GM23338 (cell line): ENCODE measurements at regions not wholly inside any gene's neighbourhood (a gene's known extent, or its start where the extent isn't known, plus 50 kb on each side); places are given as distances from the start of the nearest gene placed in this dataset.

Experiments
- ATAC-seq: fragments of 200-7000 bp; cut with Tn5 transposase; 3 replicates; pipeline ENCODE4 v1.9.1; 2020
- DNase-seq: peaks from one replicate; pipeline ENCODE4 v3.0.0-alpha.2; 2015; ENCODE audit warnings: low spot score
- H2AFZ ChIP-seq: fragments of 200-600 bp; sonication (generic); 2 replicates; pipeline ENCODE4 v1.8.0; 2016; ENCODE audit warnings: antibody characterized with exemption, mild to moderate bottlenecking, moderate library complexity
- H3F3A ChIP-seq: fragments of 200-600 bp; sonication (generic); replicated peaks from 2 replicates; pipeline ENCODE4 v1.8.0; 2017; ENCODE audit warnings: antibody characterized with exemption, mixed run types, low read depth
- H3K27ac ChIP-seq: fragments of 200-600 bp; sonication (generic); 2 replicates; pipeline ENCODE4 v1.6.1; 2016; ENCODE audit warnings: low read depth
- H3K27me3 ChIP-seq: fragments of 200-600 bp; sonication (generic); 2 replicates; pipeline ENCODE4 v1.8.0; 2016; ENCODE audit warnings: mild to moderate bottlenecking, mixed run types, moderate library complexity; ENCODE audit not compliant: insufficient read depth
- H3K36me3 ChIP-seq: fragments of 200-600 bp; sonication (generic); 2 replicates; pipeline ENCODE4 v1.8.0; 2016; ENCODE audit warnings: mild to moderate bottlenecking; ENCODE audit not compliant: insufficient read depth
- H3K4me1 ChIP-seq: fragments of 200-600 bp; sonication (generic); 2 replicates; pipeline ENCODE4 v1.8.0; 2016; ENCODE audit warnings: mild to moderate bottlenecking, moderate library complexity; ENCODE audit not compliant: insufficient read depth
- H3K4me2 ChIP-seq: fragments of 200-600 bp; sonication (generic); 2 replicates; pipeline ENCODE4 v1.7.1; 2017; ENCODE audit warnings: mixed run types
- H3K4me3 ChIP-seq: fragments of 200-600 bp; sonication (generic); 2 replicates; pipeline ENCODE4 v1.6.1; 2016; ENCODE audit warnings: mixed run types
- H3K79me2 ChIP-seq: fragments of 200-600 bp; sonication (generic); replicated peaks from 2 replicates; pipeline ENCODE4 v1.8.0; 2017; ENCODE audit warnings: mild to moderate bottlenecking; ENCODE audit not compliant: insufficient read depth
- H3K9me2 ChIP-seq: fragments of 200-600 bp; sonication (generic); 2 replicates; pipeline ENCODE4 v1.8.0; 2017; ENCODE audit not compliant: insufficient read depth
- H4K20me1 ChIP-seq: fragments of 200-600 bp; sonication (generic); replicated peaks from 2 replicates; pipeline ENCODE4 v1.8.0; 2017; ENCODE audit warnings: mild to moderate bottlenecking; ENCODE audit not compliant: insufficient read depth
- H3K27ac Mint-ChIP-seq: 2 replicates; pipeline ENCODE4 v1.8.0; 2020; ENCODE audit warnings: inconsistent platforms, mild to moderate bottlenecking, moderate library complexity, mixed read lengths
- H3K27me3 Mint-ChIP-seq: 3 replicates; pipeline ENCODE4 v1.8.0; 2022; ENCODE audit warnings: low read depth, mild to moderate bottlenecking, moderate library complexity, mixed read lengths, inconsistent platforms; ENCODE audit not compliant: insufficient read depth, poor library complexity
- H3K36me3 Mint-ChIP-seq: 3 replicates; pipeline ENCODE4 v1.8.0; 2021; ENCODE audit warnings: low read depth, mild to moderate bottlenecking, inconsistent platforms, moderate library complexity, mixed read lengths
- H3K4me1 Mint-ChIP-seq: 3 replicates; pipeline ENCODE4 v1.8.0; 2020; ENCODE audit warnings: mild to moderate bottlenecking, inconsistent platforms, mixed read lengths
- H3K4me3 Mint-ChIP-seq: 3 replicates; pipeline ENCODE4 v1.8.0; 2021; ENCODE audit warnings: moderate library complexity, mild to moderate bottlenecking, inconsistent platforms, mixed read lengths
- H3K9me3 Mint-ChIP-seq: 3 replicates; pipeline ENCODE4 v1.8.0; 2020; ENCODE audit warnings: moderate library complexity, mild to moderate bottlenecking, inconsistent platforms, mixed read lengths
- CTCF ChIP-seq, 2 experiments: fragments of 200-600 bp in 1 of 2; sonication (generic) in 1 of 2; conservative IDR thresholded peaks; 2 replicates each; pipeline versions ENCODE4 v1.5.1 to v1.6.1; 2016 to 2017; ENCODE audit warnings: antibody characterized with exemption in 2 of 2, low read depth in 2 of 2, mild to moderate bottlenecking in 2 of 2, moderate library complexity in 1 of 2
- EZH2phosphoT487 ChIP-seq: fragments of 200-600 bp; sonication (generic); IDR thresholded peaks from one replicate; pipeline ENCODE4 v1.8.1; 2018; ENCODE audit warnings: antibody characterized with exemption; ENCODE audit not compliant: unreplicated experiment
- JUNB ChIP-seq: IDR thresholded peaks from one replicate; pipeline ENCODE4 v1.6.1; 2016; ENCODE audit warnings: antibody characterized with exemption; ENCODE audit not compliant: unreplicated experiment
- POLR2AphosphoS5 ChIP-seq: IDR thresholded peaks from 2 replicates; pipeline ENCODE4 v1.6.1; 2016; ENCODE audit warnings: antibody characterized with exemption, low read depth
- REST ChIP-seq: IDR thresholded peaks from one replicate; pipeline ENCODE4 v1.6.1; 2018; ENCODE audit warnings: antibody characterized with exemption; ENCODE audit not compliant: unreplicated experiment
- STAT1 ChIP-seq: IDR thresholded peaks from one replicate; pipeline ENCODE4 v1.6.1; 2016; ENCODE audit warnings: antibody characterized with exemption; ENCODE audit not compliant: unreplicated experiment
- ZNF114 ChIP-seq: fragments of 250-450 bp; sonication (Bioruptor Pico); IDR thresholded peaks from 2 replicates; pipeline ENCODE4 v1.5.0; 2020; ENCODE audit warnings: mild to moderate bottlenecking, moderate library complexity

GRCh38 chr12:46907791-46908190, 82.0 kb upstream of the SLC38A4 start (continued):
- TF ChIP-seq CTCF (conservative IDR thresholded peaks at IDR 0.05; ENCODE audit: low read depth in 2 of 2) (no peak), POLR2AphosphoS5 (no peak)

GRCh38 chr12:46908236-46908935, 82.6 kb upstream of the SLC38A4 start:
- DNase-seq (no peak), ATAC-seq (no peak)
- Histone ChIP-seq H3K79me2 (no peaks in the 10 kb centered on the region), H3K9me2 (peaks cover 4% of the 10 kb centered on the region; the same call in 1 of the 2 replicates), H3K4me3 (no peak overlapping the region), H3F3A (no peaks in the 10 kb centered on the region), H3K4me1 (no peaks in the 10 kb centered on the region), H3K4me2 (no peak overlapping the region), H3K27ac (no peak overlapping the region), H3K27me3 (no peaks in the 10 kb centered on the region), H4K20me1 (no peaks in the 10 kb centered on the region), H3K36me3 (no peaks in the 10 kb centered on the region), H2AFZ (no peak overlapping the region)
- no peaks in the 10 kb centered on the region for H3K9me3 Mint-ChIP-seq
- TF ChIP-seq EZH2phosphoT487 (no peak), POLR2AphosphoS5 (no peak), JUNB (no peak), REST (no peak), STAT1 (no peak), ZNF114 (CRISPR knock-in tag) (no peak)
- no peak overlapping the region for H3K4me3 Mint-ChIP-seq
- peaks cover 2% of the 10 kb centered on the region for H3K27me3 Mint-ChIP-seq
- H3K4me1 Mint-ChIP-seq: no peaks in the 10 kb centered on the region
- H3K27ac Mint-ChIP-seq: no peak overlapping the region; the same call in 1 of the 2 replicates
- no peaks in the 10 kb centered on the region for H3K36me3 Mint-ChIP-seq
